ENCODE measurements at regions not wholly inside any gene's neighbourhood (a gene's known extent, or its start where the extent isn't known, plus 50 kb on each side); places are given as distances from the start of the nearest gene placed in this dataset.

DNA sequence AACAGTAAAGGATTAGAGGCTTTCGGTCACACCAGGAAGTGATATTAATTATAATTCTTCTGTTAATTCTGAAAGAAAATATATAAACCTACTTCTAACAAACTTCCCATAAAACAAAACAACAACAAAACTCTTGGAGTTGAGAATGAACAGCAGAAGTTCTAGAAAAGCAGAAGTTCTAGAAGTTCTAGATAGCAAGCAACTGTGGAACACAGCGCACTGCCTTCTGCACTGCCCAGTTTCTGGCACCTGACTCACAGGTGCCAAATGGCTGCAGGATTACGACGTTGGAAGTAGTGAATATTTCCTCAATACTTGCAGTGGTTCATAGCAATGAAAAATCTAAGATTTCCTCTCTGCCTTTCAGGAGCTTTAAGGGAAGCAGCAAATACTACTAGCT is 132.2 kb downstream of the OR13A1 start:
- in situ Hi-C loops (cut with MboI; ENCODE audit: low sequenced_read_pairs) = no loop called here

DNA sequence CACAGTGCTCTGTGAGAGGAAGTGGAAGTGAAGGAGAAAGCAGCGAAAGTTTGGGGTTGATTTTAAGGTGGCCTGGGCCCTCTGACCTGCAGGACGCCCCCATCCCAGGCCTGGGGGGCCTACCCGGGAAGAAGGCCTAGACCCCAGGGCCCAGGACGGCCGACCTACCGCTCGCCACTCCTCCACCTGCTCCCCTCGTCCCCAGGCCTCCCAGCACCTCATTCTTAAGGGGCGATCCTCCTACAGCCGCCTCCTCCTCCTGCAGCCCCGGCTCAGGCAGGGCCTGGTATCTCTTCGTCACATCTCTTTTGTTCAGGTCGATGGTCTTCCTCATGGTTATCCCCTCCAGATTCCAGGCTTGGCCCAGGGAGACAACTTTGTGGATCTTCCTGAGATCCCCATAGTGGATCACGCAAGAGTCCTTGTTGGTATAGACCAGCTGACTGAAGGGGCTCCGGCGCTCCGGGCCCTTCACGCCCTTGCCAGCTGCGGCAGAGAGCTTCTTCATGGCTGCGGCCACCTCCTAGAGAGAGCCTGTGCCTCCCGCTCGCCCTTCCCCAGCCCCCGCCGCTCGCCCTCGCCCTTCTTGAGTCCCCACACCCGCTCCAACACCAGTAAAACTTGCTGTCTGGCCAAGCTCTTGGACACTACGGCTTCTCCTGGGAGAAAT is 117.5 kb downstream of the OR13A1 start:
- in situ Hi-C loops (cut with MboI; ENCODE audit: low sequenced_read_pairs) = no loop called here

DNA sequence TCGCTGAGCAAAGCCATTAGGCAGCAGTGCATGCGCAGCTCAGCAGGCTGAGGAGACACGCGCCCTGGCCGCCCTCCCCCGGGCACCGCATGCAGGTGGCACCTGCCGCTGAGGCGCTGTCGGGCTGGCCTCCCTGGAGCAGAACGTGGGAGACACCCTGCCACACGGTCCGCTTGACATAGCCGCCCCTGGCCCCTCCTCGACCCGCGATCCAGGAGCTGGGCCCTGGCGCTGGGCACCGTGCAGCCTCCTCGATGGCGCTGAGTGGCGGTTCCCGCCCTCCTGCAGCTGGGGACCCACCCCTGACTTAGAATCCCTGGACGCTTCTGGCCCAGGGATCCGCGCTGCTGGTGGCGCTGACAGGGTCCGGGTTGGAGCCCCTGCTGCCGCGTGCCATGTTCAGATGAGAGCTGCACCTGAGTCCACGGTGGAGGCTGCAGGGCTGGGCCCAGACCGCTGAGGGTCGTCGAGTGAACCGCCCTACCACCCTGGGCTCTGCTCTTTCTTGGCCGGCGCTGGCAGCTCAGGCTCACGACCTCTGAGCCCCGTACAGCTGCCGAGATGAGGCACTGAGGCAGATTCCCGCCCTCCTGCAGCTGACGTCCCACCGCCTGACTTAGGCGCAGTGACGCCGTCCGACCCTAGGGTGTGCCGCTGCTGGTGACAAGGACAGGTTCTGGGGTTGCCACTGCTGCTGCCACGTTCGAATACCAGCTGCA is 116.8 kb downstream of the OR13A1 start:
- in situ Hi-C loops (cut with MboI; ENCODE audit: low sequenced_read_pairs) = no loop called here

DNA sequence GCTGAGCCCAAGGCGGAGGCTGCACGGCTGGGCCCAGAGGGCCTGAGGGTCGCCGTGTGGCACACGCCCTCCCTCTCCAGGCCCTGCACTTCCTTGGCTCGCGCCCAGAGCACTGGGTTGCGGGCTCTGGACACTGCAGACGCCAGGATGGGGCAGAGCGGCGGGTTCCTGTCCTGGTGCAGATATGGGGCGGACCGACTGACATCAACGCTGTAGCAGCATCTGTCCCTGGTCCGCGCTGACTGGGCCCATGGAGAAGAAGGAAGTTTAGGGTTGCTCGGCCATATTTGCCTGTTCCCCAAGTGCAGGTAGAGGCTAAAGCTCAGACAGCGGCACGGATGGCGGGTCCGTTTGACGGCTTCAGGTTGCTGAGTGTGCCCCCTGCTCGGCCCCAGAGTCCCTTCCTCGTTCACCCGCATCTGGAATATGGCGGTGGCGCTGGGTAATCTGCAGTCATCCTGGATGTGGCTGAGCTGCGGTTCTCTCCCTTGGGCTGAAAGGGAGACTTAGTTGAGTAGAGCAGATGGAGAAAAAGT is 116.1 kb downstream of the OR13A1 start:
- in situ Hi-C loops (cut with MboI; ENCODE audit: low sequenced_read_pairs) = no loop called here

DNA sequence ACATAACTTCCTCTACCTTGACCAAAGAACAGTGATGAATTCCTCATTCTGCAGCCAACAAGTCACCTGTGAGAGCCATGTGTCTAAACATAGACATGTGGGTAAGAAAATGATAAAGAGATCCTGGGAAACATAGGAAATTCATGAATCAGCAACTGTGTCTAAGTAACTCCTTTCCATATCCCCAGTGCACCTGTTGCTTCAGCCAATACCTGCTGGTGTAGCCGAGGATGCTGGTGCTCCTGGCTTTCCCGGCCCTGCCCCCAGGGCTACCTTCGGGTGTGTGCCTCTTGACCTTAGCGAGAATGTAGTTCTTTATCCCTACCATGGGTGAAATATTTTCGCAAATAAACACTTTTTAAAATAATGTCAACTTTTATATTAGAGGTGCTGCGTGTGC is 114.1 kb downstream of the OR13A1 start:
- in situ Hi-C loops (cut with MboI; ENCODE audit: low sequenced_read_pairs) = no loop called here

DNA sequence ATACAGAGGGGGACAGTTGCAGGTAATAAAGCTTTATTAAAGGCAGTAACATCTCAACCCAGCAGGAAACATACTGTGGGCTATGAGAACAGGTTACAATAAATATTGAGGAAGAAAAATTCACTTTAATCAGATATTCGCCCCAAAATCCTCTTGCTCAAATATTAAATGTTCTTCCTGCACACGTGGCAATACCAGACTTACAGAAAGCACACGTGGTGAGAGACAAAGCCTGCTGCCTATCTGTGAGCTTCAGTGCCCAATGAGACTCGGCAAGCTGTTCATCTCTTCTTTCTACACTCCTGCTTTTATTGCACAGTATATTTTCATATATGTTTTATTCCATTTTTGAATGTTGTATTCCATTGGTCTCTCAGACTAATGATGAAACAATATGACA is 113.2 kb downstream of the OR13A1 start:
- in situ Hi-C loops (cut with MboI; ENCODE audit: low sequenced_read_pairs) = no loop called here

DNA sequence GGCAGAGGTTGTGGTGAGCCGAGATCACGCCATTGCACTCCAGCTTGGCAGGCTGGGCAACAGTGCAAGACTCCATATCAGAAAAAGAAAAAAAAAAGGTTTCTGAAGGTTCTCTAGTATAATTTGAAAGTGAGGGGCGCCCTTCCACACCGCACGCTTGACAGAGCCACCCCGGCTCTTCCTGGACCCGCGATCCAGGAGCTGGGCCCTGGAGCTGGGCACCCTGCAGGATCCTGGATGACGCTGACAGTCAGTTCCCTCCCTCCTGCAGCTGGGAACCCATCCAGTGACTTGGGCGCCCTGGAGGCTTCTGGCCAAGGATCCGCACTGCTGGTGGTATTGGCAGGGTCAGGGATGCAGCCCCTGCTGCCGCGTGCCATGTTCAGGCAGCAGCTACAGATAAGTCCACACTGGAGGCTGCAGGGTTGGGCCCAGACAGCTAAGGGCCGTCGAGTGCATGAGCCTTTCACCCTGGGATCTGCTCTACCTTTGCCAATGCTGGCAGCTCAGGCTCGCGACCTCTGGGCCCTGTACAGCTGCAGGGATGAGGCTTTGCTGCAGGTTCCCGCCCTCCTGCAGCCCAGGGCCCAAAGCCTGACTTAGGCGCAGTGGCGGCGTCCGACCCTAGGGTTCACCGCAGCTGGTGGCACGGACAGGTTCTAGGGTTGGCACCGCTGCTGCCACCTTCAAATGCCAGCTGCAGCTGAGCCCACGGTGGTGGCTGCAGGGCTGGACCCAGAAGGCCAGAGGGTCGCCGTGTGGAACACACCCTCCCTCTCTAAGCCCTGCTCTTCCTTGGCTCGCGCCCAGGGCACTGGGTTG is 110.2 kb downstream of the OR13A1 start:
- in situ Hi-C loops (cut with MboI; ENCODE audit: low sequenced_read_pairs) = no loop called here

DNA sequence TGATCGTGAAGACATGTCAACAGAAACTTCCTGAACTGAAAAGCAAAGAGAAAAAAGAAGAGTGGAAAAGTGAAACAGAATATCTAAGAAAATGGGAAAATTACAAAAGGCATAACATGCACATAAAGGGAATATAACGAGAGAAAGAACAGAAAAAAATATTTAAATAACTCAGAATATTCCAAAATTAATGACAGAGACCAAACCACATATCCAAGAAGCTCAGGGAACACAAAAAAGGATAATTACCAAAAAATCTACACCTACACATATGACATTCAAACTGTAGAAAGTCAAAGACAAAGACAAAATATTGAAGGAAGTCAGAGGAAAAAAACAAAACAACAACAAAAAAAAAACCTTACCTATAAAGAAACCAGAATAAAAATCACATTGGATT is 105.5 kb downstream of the OR13A1 start:
- in situ Hi-C loops (cut with MboI; ENCODE audit: low sequenced_read_pairs) = no loop called here

DNA sequence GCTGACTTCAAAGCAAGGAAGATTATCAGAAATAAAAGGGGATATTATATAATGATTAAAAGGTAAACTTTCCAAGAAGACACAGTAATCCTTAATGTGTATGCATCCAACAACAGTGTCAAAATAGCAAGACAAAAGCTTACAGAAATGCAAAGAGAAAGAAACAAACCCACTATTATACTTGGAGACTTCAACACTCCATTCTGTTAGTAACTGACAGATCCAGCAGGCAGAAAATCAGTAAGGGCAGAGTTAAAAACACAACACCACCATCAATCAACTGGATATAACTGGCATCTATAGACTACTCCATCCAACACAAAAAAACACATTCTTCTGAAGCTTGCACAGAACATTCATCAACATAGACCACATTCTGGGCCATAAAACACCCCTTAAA is 103.8 kb downstream of the OR13A1 start:
- in situ Hi-C loops (cut with MboI; ENCODE audit: low sequenced_read_pairs) = no loop called here

DNA sequence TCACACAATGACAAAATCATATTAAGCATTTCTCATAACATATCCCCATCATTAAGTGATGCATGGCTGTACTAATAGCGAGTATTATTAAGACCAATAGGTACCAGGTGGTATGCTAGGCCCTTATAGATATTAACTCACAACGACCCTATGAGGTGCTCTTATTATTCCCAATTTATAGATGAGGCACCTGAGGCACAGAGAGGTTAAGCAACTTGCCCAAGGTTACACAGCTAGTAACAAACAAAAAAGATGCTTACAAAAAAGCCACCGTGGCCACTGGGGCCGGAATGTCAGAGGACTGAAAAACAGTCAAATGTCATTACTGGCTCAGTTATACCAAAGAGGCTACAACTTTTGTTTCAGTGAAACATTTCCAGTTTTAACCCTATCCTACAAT is 96.0 kb downstream of the OR13A1 start:
- in situ Hi-C loops (cut with MboI; ENCODE audit: low sequenced_read_pairs) = no loop called here

DNA sequence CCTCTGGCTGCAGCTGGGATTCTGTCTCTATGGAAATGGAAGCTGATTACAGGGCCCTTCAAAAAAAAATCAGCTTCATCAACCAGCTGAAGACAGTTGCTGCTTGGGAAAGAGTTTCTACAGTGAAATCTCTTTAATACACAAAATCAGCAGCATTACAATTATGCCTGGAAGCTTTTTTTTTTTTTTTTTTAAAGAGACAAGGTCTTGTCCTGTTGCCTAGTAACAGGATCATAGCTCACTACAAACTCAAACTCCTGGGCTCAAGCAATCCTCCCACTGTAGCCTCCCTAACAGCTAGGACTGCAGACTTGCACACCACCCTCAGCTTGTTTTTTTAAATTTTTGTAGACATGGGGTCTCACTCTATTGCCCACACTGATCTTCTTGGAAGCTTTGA is 94.5 kb downstream of the OR13A1 start:
- in situ Hi-C loops (cut with MboI; ENCODE audit: low sequenced_read_pairs) = no loop called here

DNA sequence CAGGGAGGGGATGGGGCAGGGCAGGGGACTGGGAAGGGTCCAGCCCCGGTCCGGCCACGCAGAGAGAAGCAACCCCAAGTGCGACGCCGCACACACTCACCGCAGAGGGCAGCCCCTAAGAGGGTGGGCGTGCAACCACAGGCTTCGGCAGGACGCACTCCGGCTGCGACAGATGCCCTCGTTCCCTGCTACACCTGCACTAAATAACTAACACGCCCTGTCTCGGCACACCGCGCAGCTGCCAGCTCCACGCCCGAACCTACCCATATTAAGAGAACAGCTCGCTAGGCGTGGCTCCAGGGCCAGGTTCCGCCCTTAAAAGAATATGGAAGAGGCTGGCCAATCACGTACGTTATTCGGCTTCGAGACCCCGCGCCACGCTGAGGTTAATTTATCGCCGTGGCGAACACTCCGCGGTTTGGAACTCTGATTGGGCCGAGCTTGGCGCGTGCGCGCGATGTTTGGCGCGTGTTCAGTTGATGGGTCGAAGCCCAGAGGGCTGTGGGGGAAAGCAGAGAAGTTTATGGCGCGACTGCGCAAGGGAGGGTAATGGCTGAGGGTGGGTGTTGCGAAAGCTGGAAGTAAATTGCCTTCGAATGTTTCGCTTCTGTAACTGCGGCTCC is 91.1 kb downstream of the OR13A1 start:
- in situ Hi-C loops (cut with MboI; ENCODE audit: low sequenced_read_pairs) = no loop called here

DNA sequence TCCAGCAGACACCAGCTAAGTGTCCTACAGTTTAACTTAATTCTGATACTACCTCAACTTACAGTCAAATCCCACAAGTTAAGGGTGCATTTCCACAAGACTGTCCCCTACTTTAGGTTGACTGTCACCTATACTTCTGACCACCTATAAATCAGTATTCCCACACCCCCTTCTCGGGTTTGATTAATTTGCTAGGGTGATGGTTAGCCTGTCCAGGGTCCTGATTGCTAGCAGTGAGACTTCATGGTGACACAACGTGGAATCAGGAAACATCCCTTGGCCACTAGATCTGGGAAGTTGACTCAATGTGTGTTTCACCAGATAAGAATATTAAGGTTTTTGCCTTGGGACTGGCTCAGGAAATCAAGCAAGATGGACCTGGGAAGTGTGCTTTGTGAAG is 88.4 kb downstream of the OR13A1 start:
- in situ Hi-C loops (cut with MboI; ENCODE audit: low sequenced_read_pairs) = loop anchor here (25.0 kb wide), 1 partner anchor 1035 kb away; no protein-coding TSS in a partner anchor

DNA sequence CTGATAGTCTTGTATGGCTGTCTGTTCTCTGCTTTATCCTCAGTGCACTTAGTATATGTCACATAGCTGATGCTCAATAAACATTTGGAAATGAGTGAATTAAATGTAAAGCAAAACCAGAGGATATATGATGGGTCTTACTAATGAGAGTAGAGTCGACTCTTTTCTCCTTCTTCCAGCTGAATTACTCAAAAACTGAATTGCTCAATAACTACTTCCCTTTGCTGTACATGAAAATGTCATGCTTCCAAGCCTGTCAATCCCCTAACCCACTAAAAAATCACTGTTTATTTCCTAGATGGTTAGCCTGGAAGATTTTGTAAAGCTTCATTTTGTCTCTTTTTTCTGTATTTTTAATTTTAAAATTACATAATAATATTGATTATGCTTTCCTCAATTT is 88.0 kb downstream of the OR13A1 start:
- in situ Hi-C loops (cut with MboI; ENCODE audit: low sequenced_read_pairs) = loop anchor here (25.0 kb wide), 1 partner anchor 1035 kb away; no protein-coding TSS in a partner anchor

DNA sequence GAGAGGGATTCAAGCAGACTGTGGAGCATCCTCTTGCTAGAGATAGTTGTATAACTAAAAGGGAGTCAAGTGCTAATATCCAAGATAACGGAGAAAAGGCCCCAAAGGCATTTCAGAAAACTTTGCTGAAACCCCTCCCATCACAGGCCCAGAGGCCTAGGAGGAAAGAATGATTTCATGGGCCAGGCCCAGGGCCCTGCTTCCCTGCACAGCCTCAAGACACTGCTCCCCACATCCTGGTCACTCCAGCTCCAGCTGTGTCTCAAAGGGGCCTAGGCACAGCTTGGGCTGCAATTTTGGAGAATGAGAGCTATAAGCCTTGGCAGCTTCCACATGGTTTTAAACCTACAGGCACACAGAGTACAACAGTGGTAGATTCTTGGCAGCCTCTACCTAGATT is 85.6 kb downstream of the OR13A1 start:
- in situ Hi-C loops (cut with MboI; ENCODE audit: low sequenced_read_pairs) = loop anchor here (25.0 kb wide), 1 partner anchor 1032 kb away; no protein-coding TSS in a partner anchor

DNA sequence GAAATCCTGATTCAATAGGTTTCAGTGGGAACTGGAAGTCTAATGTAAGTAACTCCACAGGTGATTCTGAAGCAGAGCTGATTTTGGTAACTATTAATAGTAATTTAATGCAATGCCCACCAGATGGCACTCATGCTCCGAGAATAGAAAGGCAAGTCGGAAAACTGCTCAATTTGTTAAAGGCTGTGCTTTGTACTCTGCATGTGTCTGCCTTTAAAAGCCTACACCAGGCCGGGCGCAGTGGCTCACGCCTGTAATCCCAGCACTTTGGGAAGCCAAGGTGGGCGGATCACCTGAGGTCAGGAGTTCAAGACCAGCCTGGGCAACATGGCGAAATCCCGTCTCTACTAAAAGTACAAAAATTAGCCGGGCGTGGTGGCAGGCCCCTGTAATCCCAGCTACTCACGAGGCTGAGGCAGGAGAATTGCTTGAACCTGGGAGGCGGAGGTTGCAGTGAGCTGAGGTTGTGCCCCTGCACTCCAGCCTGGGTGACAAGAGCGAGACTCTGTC is 80.1 kb downstream of the OR13A1 start:
- in situ Hi-C loops (cut with MboI; ENCODE audit: low sequenced_read_pairs) = loop anchor here (25.0 kb wide), 1 partner anchor 1027 kb away; no protein-coding TSS in a partner anchor

DNA sequence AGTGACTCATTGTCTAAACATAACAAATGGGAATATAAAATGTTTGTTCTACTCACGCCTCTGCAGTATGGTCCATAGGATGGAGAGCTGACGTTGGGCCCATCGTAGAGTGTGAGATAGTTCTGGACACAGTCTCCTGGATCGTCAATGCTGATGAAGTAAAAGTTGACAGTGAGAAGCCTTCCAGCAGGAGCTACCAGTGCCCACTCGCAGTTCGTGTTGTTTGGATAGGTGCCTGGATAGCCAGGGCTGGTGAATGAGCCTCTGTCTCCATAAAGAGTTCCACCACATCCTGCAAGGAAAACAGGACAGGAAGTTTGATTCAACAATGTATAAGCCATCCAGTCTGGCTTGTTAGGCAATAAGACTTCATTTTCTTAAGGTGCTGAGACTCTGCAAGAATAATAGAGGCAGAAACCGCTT is 79.6 kb downstream of the OR13A1 start:
- in situ Hi-C loops (cut with MboI; ENCODE audit: low sequenced_read_pairs) = loop anchor here (25.0 kb wide), 1 partner anchor 1026 kb away; no protein-coding TSS in a partner anchor

DNA sequence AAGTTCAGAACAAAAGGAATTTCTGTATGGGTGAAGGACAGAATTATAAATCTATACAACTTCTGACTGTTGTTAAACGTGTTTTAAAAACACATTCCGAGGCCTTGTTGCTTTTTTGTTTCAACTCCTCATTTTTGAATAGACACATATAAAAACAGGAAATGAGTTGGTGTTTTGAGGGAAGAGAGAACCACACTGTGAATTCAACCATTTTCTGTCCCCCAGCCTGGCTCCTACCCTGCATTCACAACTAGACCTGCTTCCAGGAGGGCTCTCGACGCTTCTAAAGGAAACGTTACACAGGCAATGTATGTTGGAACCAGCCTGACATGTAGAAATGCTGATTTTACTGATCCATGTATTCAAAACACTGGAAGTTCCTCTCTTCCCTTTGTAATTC is 76.5 kb downstream of the OR13A1 start:
- in situ Hi-C loops (cut with MboI; ENCODE audit: low sequenced_read_pairs) = loop anchor here (25.0 kb wide), 1 partner anchor 1023 kb away; no protein-coding TSS in a partner anchor

DNA sequence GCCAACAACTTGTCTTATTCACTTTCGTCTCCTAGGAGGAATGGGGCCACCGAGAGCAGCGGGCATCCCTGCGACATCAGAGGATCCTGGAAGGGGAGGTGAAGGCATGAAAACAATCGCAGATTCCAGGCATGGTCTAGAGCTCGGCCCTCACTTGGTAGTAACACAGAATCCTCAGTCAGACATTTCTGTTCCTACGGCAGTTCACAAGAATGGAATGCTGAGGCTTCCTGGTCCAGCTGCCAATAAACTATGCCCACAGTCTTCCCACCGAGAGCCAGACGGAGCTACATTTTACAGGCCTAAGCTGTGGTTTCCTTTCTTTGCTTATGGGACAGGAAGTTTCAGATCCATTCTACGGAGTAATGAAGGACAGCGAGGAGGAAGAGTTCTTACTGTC is 75.8 kb downstream of the OR13A1 start:
- in situ Hi-C loops (cut with MboI; ENCODE audit: low sequenced_read_pairs) = loop anchor here (25.0 kb wide), 1 partner anchor 1023 kb away; no protein-coding TSS in a partner anchor

DNA sequence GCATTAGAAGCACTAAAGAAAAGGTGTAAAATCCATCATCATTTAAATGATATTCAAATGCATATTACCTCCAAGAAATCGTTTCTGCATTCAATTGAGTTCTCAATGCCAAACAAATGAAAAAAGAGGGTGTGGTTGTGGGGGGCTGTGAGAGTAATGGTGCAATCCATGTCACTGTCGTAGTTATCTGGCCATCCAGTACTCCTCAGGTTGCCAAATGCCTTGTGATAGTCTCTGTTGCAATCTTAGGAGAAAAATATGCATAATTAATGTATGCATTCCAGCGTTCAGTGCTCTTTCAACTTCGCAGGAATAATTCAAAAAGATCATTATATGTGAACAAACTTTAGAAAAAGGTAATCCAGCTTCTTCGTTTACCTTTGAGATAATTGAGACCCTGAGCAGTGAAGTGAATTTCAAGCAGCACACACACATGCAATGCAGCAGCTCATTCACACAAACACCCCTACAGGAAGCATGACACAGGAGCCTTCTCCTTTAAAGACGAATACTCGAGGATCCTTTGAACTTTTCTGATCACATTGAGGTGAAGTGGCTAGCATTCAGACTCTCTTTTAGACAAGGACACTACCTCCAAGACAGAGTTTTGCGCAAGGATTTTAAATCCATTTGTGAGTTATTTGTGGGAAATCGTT is 73.4 kb downstream of the OR13A1 start:
- in situ Hi-C loops (cut with MboI; ENCODE audit: low sequenced_read_pairs) = loop anchor here (25.0 kb wide), 1 partner anchor 1020 kb away; no protein-coding TSS in a partner anchor
